ENCODE measurements at regions not wholly inside any gene's neighbourhood (a gene's known extent, or its start where the extent isn't known, plus 50 kb on each side); places are given as distances from the start of the nearest gene placed in this dataset.
"Not testable (repeated sequence)": the region's sequence is repeated elsewhere in the genome, so short reads cannot be mapped to it uniquely, and the experiment has no call there.

DNA sequence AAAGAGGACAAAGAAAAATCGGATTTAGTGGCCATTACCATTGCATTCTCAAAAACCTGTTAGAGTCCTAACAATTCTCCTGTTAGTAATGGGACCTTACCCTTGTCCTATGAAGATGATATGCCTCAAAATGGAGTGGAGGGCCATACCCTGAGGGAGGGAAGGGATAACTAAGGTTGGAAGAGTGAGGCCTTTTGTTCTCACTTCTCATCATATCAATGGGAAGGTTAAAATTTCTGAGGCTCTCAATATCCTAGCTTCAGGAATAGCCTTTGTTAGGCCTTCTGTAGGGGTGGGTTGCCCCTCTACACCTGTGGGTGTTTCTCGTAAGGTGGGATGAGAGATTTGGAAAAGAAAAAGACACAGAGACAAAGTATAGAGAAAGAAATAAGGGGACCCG is 109.4 kb upstream of the SGIP1 start:
- DNase-seq, result not testable (repeated sequence)

DNA sequence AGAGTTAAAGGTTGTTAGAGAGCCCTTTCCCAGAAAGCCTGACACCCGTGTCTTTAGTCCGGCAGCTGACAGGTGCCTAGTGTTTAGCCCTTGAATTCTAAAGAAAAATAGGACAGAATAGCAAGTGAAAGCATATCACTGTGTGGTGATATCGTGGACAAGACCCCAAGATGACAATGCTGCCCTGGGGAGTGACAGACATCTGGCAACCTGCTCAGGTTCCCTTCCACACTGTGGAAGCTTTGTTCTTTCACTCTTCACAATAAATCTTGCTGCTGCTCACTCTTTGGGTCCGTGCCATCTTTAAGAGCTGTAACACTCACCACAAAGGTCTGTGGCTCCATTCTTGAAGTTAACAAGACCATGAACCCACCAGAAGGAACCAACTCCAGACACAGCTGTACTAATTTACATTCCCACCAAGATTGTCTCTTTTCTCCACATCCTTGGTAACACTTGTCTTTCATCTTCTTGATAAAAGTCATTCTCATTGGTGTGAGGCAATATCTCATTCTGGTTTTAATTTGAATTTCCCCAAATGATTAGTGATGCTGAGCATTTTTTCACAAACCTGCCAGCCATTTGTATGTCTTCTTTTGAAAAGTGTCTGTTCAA is 107.6 kb upstream of the SGIP1 start:
- no peak for DNase-seq

DNA sequence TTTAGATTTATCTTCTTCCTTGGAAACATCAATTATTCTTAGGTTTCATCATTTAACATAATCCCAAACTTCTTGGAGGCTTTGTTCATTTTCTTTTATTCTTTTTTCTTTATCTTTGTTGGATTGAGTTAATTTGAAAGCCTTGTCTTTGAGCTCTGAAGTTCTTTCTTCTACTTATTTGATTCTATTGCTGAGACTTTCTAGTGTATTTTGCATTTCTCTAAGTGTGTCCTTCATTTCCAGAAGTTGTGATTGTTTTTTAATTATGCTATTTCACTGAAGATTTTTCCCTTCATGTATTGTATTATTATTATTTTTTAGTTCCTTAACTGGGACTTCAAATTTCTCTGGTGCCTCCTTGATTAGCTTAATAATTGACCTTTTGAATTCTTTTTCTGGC is 103.1 kb upstream of the SGIP1 start:
- DNase-seq, result not testable (repeated sequence)

DNA sequence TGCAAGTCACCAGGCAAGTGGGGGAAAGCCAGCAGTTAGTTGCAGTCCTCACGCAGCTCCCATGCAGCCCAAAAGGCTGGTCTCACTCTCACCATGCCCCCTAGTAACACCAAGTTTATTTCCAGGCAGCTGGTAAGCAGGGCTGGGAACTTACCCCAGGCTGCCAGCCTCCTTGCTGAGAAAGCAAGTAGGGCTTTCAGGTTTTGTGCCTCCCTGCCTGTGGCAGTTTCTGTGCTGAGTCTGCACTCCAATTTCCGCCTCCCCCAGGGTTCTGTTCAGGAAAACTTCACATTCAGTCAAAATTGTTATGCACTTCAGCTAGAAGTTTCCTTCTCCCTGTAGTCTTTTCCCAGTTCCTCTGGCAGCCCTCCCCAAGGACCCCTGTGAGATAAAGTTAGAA is 102.0 kb upstream of the SGIP1 start:
- no peak for DNase-seq

DNA sequence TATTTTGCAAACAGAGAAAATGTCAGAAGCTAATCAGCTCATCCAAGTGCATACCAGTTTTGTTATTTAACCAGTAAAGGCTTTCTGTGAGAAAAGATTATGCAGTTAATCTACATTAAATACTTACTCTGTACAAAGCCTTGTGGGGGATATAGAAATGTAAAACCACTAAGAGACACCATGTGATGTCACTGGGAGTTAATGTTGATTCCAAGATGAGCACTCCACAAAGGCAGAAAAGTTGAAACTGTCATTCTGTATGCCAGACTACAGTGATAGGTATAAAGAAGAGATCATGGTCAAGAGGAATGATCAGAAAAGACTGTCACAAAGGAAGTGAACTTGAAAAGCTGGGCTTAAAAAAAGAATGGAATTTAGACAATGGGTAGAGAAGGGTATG is 100.3 kb upstream of the SGIP1 start:
- DNase-seq, result no peak

DNA sequence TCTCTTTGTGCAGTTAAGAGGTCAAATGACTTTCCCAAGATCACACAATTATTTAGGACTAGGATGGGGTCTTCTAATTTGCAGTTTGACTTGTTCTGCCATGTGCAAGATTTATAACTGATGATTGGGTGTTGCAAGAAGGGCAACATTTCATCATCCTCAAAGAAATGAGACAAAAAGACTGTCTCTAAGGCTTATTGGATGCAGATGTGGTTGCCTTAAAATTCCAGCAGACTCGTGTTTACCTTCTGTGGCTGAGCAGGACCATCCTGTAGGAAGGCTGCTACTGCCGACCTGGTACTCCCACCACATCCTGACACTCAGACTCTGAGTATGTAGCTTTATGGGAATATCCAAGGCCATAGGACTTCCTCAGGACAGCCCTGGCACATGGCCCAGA is 99.9 kb upstream of the SGIP1 start:
- DNase-seq, result no peak

DNA sequence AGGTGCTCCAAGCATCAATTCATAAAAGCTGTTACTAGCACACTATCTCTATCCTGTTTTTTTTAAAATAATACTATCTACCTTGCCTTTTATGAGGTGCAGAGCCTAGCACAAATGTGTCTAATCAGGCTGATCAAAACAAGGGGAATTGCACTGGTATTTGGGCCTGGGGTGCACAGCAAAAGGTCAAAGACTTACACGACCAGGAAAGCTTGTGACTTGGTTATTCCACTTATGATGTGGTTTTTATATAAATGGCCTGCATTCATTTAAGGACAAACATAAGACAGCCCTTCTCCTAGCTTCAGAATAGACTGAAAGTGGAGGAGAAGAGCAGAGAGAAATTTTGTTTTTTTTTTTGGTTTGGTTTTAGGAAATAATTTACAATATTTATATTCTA is 98.4 kb upstream of the SGIP1 start:
- DNase-seq, result no peak

DNA sequence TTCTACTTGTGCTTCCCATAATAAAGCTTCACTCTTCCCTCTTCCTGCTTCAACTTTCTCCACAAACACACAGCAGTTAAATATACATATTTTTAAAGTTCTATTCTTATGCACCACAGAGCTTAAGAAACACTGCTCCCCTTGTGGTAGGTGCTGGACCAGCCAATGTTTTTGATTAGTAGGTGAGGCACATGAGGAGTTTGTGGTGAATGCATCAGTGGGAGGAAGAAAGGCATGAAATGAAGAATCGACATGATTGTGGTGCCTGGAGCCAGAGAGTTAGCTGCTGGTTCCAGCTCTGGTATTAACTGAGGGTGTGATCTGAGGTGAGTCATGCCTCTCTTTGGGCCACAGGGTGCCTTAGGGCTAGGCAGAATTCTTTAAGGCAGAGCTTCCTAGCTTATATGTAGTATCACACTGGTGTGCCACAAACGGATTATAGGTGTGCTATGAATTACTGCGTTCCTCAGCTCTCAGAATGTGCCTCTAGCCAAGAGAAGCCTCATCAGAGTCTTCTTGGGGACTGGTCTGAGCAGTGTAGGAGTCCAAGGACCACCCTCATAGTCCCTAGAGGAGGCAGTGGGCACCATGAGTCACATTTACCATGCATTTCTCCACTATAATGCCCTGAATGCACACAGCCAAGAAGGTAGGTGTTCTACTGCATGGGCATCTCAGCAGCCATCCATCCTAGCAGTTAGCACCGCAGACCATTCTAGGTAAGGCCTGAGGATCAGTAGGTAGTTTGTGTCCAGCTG is 97.4 kb upstream of the SGIP1 start:
- no peak for DNase-seq

DNA sequence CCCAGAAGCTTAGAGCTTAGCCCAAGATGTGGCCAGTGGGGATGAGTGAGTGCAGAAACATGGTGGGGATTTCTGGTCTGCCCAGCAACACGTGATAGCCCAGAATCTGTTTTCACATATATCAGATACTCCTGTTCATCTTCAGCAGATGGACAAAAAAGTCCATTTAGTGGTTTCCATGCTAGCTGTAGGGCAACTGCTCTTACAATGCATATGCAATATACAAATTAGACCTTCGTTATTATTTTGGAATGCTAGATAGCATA is 96.9 kb upstream of the SGIP1 start:
- DNase-seq, result no peak

DNA sequence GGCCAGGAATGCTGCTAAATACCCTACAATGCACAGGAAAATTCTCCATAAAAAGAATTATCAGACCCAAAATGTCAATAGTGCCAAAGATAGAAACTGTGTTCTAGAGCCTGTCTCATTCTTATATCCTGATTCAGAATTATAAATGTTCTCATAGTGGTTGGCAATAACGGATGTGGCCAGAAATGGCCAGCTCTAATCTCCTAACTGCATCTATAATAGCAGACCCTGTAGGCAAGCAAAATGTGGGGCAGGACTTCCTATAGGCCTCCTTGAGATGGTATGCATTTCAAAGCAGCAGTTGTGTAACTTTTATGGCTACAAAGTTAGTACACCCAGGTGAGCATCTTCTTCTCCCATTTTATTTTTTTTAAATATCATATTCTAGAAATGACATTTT is 95.9 kb upstream of the SGIP1 start:
- no peak for DNase-seq

DNA sequence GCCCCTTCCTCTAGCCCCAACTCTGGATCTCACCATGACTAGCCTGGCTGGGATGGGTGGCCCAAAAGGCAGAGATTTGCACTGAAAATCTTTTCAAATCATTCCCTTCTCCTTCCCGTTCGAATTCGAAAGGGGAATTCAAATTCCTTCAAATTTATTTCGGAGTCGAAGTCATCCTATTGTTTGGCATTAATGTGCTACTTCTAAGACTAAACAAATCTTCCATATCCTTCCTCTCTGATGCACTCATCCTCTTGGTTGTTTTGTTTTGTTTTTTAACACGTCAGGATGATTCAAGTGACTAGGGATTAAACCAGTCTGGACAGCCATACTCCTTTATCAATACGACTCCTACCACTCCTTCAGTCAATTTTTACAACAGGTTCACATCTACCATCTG is 95.5 kb upstream of the SGIP1 start:
- no peak for DNase-seq

DNA sequence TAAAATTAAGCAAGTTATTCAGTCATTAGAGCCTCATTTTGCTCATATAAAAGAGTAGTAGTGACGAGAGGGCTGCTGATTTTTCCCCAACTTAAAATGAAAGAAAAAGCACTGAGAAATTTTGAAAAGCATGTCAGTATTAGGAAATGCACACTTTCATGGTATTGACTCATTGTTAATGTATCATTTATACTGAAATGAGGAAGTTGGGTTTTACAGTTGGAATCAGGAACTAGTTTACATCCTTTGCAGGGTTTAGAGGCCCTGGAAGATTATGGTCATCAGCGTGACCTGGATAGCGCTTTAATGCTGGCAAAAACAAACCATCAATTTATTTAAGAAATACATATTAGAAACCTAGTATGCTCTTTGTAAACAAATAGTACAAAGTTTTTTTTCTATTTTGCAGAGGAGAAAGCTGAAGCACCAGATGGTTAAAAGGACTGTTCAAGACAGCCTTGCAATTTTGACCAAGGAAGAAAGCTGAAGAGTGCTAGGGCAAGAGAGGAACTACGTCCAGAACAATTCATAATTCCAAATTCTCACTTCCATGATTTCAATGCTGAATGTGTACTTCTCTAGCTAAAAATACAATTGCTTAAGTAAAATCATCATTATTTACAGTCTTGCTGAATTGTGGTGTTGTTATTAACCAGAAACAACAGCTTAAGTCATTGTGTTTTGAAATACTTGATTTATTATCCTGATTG is 94.8 kb upstream of the SGIP1 start:
- peak; percentile 91 for DNase-seq

DNA sequence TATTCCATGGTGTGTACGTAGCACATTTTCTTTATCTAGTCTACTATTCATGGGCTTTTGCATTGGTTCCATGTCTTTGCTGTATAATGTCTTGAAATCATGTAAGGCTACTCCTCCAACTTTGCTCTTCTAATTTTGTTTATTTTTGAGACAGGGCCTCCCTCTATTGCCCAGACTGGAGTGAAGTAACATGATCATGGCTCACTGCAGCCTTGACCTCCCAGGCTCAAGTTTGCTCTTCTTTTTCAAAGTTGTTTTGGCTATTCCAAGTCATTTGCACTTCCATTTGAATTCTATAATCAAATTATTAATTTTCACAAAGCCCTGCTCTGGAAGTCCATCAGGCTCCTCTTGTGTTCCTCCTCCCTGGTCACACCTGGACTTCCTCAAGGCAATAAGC is 90.2 kb upstream of the SGIP1 start:
- no peak for DNase-seq

DNA sequence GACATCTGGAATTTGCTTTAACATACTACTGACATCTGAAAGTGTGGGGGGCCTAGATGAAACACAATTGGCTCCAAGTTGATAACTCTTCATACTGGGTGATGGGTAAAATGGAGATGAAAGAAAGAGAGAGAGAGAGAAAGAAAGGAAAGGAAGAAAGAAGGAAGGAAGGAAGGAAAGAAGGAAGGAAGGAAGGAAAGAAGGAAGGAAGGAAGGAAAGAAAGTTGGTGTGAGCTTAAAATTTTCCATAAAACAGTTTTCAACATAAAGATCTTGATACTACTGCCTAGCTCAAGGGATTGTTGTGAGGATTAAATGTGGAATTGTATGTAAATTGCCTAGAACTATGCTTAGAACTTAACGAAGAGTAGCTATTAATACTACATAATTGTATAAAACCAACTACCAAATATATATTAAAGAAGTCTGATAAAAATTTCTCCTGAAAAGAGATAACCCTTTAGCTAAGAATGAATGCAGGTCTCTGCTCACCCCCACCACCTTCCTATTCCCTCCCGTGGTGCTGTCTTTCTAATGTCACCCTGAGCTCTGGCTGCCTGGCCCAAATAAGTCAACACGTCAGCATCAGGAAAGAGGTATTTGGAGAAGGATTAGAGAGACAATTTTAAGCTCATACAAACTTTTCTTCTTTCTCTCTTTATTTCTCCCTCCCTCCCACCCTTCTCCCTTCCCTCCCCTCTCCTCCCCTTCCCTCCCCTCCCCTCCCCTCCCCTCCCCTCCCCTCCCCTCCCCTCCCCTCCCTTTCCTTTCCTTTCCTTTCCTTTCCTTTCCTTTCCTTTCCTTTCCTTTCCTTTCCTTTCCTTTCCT is 89.3 kb upstream of the SGIP1 start:
- DNase-seq, result no peak

DNA sequence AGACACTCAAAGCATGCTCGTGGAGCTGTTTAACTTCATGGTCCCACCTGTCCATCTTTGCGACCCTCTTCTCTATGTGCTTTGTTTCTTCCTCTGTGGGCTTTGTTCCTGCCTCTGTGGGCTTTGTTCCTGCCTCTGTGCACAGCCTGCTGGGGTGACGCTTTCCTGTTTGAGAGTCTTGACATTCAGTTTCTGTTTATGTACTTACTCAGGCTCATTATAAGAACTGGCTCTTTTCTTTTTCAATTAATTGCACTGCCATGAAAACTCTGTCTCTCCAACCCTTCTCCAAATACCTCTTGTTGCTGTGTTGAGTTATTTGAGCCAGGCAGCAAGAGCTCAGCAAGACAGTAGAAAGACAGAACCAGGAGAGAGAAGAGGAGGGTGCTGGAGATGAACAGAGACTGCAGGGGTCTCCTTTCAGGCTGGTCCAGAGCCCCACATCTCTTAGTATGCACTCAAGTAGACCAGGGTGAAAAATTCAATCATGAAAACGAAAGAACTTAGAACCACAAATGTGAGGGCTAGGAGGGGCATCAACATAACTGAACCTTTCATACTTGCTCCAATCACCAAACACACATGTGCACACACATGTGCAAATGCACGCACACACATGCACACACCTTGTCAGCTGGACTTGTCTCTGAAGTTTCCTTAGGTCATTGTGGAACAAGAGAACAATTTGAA is 88.3 kb upstream of the SGIP1 start:
- no peak for DNase-seq

DNA sequence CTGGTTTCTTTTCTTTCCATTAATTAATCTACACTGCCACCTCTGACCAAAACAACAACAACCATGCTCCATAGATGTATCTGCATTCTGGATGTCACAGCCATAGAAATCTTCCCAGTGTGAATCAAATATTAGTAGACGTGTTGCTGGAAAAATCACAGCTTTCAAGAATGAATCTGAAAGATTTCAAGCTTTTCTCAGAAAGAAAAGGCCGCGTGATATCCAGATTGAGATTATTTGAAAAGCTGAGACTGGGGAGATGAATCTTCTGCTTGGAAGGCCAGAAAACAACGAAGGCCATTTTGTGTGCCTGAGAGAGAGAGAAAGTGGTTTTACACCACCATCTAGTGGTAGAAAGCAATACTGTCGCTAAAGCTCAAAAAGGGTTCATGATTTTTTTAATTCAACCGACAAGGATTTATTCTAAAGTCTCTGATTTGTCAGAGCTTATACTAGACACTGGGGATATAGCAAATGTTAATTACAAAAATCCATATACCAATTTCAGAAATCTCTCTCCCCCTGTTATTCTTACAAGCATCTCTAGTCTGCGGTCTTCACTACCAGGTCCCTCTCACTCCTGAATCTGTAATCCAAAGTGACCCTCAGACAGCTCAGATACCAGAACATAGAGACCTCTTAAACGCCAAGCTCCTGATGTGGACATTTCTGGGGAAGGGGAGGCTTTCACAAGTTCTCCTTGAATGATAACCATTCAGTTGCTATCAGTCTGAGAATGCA is 87.5 kb upstream of the SGIP1 start:
- no peak for DNase-seq

DNA sequence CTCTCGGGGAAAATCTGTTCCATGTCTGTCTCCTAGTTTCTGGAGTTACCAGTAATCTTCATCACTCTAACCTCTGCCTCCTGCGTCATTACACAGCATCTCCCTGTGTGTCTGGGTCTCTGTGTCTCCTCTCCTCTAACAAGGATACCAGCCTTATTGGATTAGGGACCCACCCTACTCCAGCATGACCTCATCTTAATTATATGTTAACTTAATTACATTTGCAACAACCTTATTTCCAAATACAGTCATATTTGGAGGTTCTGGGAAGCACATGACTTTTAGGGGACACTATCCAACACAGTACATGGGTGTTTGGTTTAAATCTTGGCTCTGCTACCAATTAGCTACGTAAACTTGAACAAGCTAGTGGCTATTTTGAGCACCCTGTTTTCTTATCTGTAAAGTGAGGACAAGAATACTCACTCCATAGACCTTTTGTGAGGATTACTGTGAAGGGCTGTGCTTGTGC is 83.9 kb upstream of the SGIP1 start:
- DNase-seq, result no peak

DNA sequence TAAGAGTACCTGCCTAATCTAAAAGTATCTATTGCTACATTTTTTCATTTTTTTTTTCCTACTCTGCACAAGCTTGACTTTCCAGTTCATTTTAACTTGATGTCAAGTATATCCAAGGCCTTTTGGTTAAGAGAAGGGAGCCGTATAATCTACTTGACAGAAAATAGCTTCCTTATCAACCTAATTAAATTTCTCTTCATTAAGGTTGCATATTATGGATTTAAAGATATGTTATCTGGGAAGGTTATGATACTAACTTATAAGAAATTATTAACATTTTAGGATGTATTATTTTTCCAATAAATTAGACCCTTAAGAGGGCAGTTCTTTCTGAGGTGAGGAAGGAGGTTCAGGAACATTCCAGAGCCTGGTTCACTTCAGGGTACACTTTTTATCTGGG is 83.1 kb upstream of the SGIP1 start:
- no peak for DNase-seq

DNA sequence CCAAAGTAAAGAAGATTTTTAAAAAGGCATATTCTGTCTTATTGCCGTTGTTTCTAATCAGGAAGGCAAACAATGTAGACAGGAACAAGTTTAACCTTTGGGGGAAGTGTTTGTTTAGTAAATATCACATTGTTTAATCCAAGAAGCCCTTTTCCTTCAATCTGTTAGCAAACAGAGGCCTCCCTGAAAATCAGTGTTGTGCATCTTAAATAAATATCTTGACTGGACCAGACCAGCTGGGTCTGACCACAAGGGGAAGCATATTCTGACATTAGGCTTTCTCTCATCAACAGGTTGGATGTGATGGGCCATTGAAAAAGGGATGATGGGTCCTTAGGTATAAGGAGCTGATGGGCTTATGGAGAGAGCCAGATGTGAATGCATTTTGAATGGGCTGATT is 81.8 kb upstream of the SGIP1 start:
- no peak for DNase-seq

DNA sequence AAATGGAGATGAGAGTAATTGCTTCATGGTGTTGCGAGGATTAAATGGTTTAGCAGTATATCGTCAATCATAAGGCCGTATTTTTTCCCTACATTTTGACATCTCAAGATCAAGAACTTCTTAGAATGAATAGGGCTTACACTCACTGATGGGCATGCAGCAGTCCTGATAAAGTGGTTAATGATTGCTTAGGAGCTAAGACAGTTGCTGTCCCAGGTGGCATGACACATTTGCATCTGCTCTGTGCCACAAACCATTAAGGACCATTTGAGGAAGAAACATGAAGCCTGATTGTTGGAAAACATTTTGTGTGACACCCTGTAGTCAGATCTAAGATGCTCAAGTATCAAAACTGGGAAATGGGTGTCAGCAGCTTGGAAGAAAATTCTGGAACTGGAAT is 81.0 kb upstream of the SGIP1 start:
- no peak for DNase-seq

DNA sequence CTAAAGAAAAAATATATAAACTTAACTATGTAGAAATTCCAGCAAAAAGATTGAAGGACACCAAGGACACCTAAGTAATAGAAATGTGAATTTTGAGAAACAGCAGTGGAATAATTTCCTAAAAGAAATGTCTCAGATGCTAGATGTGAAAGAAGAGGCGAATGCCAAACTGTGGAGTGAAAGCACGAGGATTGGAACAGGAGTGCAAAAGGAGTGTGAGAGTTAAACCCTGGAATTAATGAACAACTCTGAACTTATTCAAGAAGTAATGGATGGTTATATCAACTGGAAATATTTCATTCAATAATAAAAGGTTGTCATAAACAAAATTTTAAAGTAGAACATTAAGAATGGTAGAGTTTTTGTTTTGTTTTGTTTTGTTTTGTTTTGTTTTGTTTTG is 78.5 kb upstream of the SGIP1 start:
- DNase-seq, result no peak

DNA sequence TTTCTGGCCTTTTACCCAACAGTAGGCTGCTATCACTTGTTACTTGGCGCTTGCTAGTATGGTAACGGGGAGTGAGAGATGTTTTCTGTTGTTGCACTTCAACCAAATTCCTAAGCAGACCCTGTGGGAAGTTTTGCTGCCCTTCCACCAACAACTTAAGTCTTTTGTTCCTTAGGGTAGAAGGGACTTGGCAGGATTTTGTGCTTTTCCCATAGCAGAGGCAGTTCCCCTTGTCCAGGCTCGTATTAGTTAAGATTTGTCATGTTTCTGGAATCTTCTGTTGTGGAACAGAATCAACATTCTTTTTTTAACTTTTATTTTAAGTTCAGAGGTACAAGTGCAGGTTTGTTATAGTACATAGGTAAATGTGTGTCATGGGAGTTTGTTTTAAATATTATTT is 73.2 kb upstream of the SGIP1 start:
- DNase-seq, result no peak

Data from SIG-M5 (cell line).